HepG2 (cell line): ENCODE measurements at regions not wholly inside any gene's neighbourhood (a gene's known extent, or its start where the extent isn't known, plus 50 kb on each side); places are given as distances from the start of the nearest gene placed in this dataset.

Experiments
- CSRNP2 ChIP-seq: sonication (generic); formaldehyde crosslinking; conservative IDR thresholded peaks from 2 replicates; pipeline ENCODE4 v1.8.0; 2022; ENCODE audit warnings: low read depth, missing genetic modification reagents
- KLF13 ChIP-seq: sonication (generic); formaldehyde crosslinking; IDR thresholded peaks from 2 replicates; pipeline ENCODE4 v1.4.0; 2020; ENCODE audit warnings: mild to moderate bottlenecking, missing genetic modification reagents
- MIXL1 ChIP-seq: IDR thresholded peaks from 2 replicates; pipeline ENCODE4 v1.6.1; 2016
- MTA1 ChIP-seq: sonication (generic); formaldehyde crosslinking; IDR thresholded peaks from 2 replicates; pipeline ENCODE4 v1.4.0; 2020; ENCODE audit warnings: missing genetic modification reagents, mild to moderate bottlenecking, borderline replicate concordance
- NCOR1 ChIP-seq: fragments of 200-600 bp; sonication (generic); IDR thresholded peaks from 2 replicates; pipeline ENCODE4 v1.7.0; 2017; ENCODE audit warnings: antibody characterized with exemption, low read length, borderline replicate concordance
- NFE2L1 ChIP-seq: sonication (generic); formaldehyde crosslinking; IDR thresholded peaks from 2 replicates; pipeline ENCODE4 v1.4.0; 2020; ENCODE audit warnings: missing genetic modification reagents, mild to moderate bottlenecking, borderline replicate concordance
- TBL1XR1 ChIP-seq: fragments of 150-350 bp; IDR thresholded peaks from 2 replicates; pipeline ENCODE4 v1.6.1; 2014; ENCODE audit warnings: borderline replicate concordance, low read length; ENCODE audit not compliant: partially characterized antibody
- THAP7 ChIP-seq: sonication (generic); formaldehyde crosslinking; IDR thresholded peaks from 2 replicates; pipeline ENCODE4 v1.8.1; 2023; ENCODE audit warnings: mild to moderate bottlenecking, missing genetic modification reagents
- TMF1 ChIP-seq: sonication (generic); formaldehyde crosslinking; IDR thresholded peaks from 2 replicates; pipeline ENCODE4 v1.8.1; 2022; ENCODE audit warnings: low read depth, missing genetic modification reagents
- UBTF ChIP-seq: sonication (generic); formaldehyde crosslinking; IDR thresholded peaks from 2 replicates; pipeline ENCODE4 v1.4.0; 2020; ENCODE audit warnings: mild to moderate bottlenecking, missing genetic modification reagents
- ZBTB44 ChIP-seq: sonication (generic); formaldehyde crosslinking; IDR thresholded peaks from 2 replicates; pipeline ENCODE4 v1.4.0; 2020; ENCODE audit warnings: missing genetic modification reagents
- ZFP82 ChIP-seq: sonication (generic); formaldehyde crosslinking; IDR thresholded peaks from 2 replicates; pipeline ENCODE4 v1.5.1; 2020; ENCODE audit warnings: mild to moderate bottlenecking, missing genetic modification reagents, borderline replicate concordance
- ZNF10 ChIP-seq: sonication (generic); formaldehyde crosslinking; IDR thresholded peaks from 2 replicates; pipeline ENCODE4 v1.4.0; 2020; ENCODE audit warnings: mild to moderate bottlenecking, low read depth, missing genetic modification reagents, borderline replicate concordance
- ZNF275 ChIP-seq: sonication (generic); formaldehyde crosslinking; IDR thresholded peaks from 2 replicates; pipeline ENCODE4 v1.8.0; 2022; ENCODE audit warnings: missing genetic modification reagents, mild to moderate bottlenecking, inconsistent platforms, borderline replicate concordance
- ZNF280B ChIP-seq: sonication (generic); formaldehyde crosslinking; IDR thresholded peaks from 2 replicates; pipeline ENCODE4 v1.5.0; 2020; ENCODE audit warnings: missing genetic modification reagents, mild to moderate bottlenecking, borderline replicate concordance
- ZNF546 ChIP-seq: sonication (generic); formaldehyde crosslinking; conservative IDR thresholded peaks from 2 replicates; pipeline ENCODE4 v1.8.1; 2023; ENCODE audit warnings: mild to moderate bottlenecking, missing genetic modification reagents
- ZNF556 ChIP-seq: sonication (generic); formaldehyde crosslinking; IDR thresholded peaks from 2 replicates; pipeline ENCODE4 v1.4.0; 2020; ENCODE audit warnings: mild to moderate bottlenecking, missing genetic modification reagents, borderline replicate concordance
- ZNF775 ChIP-seq: sonication (generic); formaldehyde crosslinking; IDR thresholded peaks from 2 replicates; pipeline ENCODE4 v1.4.0; 2020; ENCODE audit warnings: missing genetic modification reagents, mild to moderate bottlenecking, moderate library complexity, borderline replicate concordance

- no peak for TF ChIP-seq ZFP82
- TF ChIP-seq NCOR1 = no peak
- no peak for TF ChIP-seq KLF13
- 0 out of 2 replicates have a peak, but pooled peaks have one; percentile 39 for TF ChIP-seq MIXL1 (CRISPR knock-in tag)
- no peak for TF ChIP-seq MTA1
- TF ChIP-seq NFE2L1 = no peak
- no peak for TF ChIP-seq ZNF546 (CRISPR knock-in tag)
- TF ChIP-seq CSRNP2 (CRISPR knock-in tag) = no peak
- TF ChIP-seq TMF1 = no peak
- TF ChIP-seq THAP7 = no peak
- no peak for TF ChIP-seq ZNF775
- TF ChIP-seq UBTF (CRISPR knock-in tag) = no peak
- TF ChIP-seq ZNF556 (CRISPR knock-in tag) = no peak
- no peak for TF ChIP-seq TBL1XR1
- TF ChIP-seq ZNF10 (CRISPR knock-in tag) = no peak
- TF ChIP-seq ZNF280B (CRISPR knock-in tag) = no peak
- no peak for TF ChIP-seq ZBTB44 (CRISPR knock-in tag)
- TF ChIP-seq ZNF275 = no peak
Observed at GRCh38 chr15:53447053-53447574, 312.3 kb downstream of the WDR72 start (continued).
